NCI-H2171 (cell line): ENCODE measurements at regions not wholly inside any gene's neighbourhood (a gene's known extent, or its start where the extent isn't known, plus 50 kb on each side); places are given as distances from the start of the nearest gene placed in this dataset.
"Not testable (repeated sequence)": the region's sequence is repeated elsewhere in the genome, so short reads cannot be mapped to it uniquely, and the experiment has no call there.

Source experiments
- DNase-seq: peaks from one replicate; lab custom pipeline; 2025; lab: John Stamatoyannopoulos, UW

GRCh38 chr13:50417597-50417996 is 402.4 kb downstream of the KCNRG start:
- DNase-seq = no peak

DNA sequence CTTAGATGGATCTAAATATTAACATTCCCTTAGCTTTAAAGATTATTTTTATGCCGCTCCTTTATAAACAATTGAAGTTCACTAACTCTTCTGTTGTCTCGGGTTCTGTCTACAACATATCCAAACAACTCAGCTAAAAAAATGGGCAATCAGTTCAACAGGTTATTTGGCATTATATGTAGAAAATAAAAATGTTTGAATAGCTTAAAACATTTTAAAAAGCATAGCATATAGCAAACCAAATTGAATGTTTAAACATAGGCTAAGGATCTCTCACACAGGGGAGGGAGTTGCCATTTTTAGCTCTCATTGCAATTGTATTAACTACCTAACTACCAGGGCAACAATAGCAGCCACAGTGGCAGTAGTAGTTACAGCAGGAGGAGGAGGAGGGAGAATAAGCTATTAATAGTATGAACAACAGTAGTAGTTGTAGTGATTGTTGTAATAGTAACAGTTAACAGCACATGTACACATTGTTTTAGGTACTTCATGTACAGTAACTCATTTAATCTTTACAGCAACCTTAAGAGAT is 404.2 kb downstream of the KCNRG start:
- DNase-seq = no peak

DNA sequence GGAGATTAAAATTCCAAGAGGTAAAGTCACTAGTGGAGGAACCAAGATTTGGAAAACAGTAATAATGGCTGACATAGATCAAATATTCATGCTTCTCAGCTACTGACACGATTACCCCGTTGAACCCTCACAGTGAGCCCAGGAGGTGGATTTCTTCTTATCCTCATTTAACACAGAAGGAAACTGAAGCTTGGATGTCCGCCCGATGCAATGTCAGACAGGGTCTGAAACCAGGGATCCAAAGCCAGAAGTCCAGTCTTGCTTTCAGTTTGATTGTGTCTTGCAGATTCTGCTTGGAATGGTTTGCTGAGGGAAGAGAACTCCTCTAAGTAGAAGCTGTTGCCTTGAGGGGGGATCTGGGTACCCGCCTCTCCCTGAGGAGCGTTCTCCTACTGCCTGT is 404.7 kb downstream of the KCNRG start:
- DNase-seq = no peak

GRCh38 chr13:50420718-50421472 is 405.7 kb downstream of the KCNRG start:
- no peak for DNase-seq

- no peak for DNase-seq
Observed at GRCh38 chr13:50421473-50422130, 406.4 kb downstream of the KCNRG start.

- no peak for DNase-seq
Observed at GRCh38 chr13:50422181-50423148, 407.2 kb downstream of the KCNRG start.

GRCh38 chr13:50424993-50425392 is 409.7 kb downstream of the KCNRG start:
- DNase-seq = no peak

GRCh38 chr13:50425772-50426171 is 410.5 kb downstream of the KCNRG start:
- no peak for DNase-seq

DNA sequence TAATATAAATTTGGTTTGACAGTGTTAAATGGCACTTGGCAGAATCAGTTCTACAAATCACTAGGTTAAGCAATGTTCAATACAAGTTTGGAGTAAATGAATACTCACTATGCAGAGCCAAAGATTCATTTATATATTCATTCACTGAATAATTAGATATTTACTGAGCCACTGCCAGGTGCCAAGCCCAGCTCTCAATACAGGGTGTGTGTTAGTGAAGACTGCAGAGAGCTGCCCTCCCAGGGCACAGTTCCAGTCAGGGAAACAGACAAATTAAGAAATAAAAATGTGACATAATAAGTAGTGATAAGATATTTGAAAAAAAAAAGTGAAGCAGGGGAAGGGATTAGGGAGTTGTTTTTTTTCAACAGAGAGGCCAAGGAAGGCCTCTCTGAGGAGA is 411.7 kb downstream of the KCNRG start:
- DNase-seq = no peak

DNA sequence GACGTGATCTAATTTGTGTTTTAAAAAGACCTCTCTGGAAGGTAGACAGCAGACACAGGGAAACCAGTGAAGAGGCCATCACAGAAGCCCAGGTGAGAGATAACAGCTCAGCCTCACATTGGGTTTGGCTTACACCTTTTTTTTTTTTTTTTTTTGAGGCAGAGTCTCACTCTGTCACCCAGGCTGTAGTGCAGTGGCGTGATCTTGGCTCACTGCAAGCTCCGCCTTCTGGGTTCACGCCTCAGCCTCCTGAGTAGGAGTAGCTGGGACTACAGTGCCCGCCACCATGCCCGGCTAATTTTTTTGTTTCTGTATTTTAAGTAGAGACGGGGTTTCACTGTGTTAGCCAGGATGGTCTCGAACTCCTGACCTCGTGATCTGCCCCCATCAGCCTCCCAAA is 412.3 kb downstream of the KCNRG start:
- DNase-seq = not testable (repeated sequence)

GRCh38 chr13:50428183-50428877 is 413.1 kb downstream of the KCNRG start:
- peak; percentile 28 for DNase-seq

GRCh38 chr13:50435011-50435410 is 408.5 kb downstream of the DLEU7 start:
- no peak for DNase-seq

- no peak for DNase-seq
Observed at GRCh38 chr13:50437252-50437651, 406.2 kb downstream of the DLEU7 start.

GRCh38 chr13:50438351-50438750 is 405.1 kb downstream of the DLEU7 start:
- DNase-seq = no peak

DNA sequence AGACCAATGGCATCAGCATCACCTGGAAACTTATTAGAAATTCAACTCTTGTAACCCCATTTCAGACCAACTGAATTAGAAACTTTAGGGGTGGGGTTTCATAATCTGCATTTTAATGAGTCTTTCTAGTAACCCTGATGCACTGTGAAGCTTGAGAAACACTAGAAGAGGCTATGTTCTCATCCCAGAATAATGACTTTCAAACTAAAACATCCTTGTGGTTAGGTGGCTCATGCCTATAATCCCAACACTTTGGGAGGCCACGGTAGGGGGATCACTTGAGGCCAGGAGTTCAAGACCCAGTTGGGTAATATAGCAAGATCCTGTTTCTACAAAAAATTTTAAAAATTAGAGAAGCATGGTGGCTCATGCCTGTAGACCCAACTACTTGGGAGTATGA is 402.4 kb downstream of the DLEU7 start:
- no peak for DNase-seq

GRCh38 chr13:50444726-50445125 is 398.8 kb downstream of the DLEU7 start:
- no peak for DNase-seq

- DNase-seq = no peak
Observed at GRCh38 chr13:50446611-50447010, 396.9 kb downstream of the DLEU7 start.

- DNase-seq = peak; percentile 23
Observed at GRCh38 chr13:50448535-50448998, 394.9 kb downstream of the DLEU7 start.

DNA sequence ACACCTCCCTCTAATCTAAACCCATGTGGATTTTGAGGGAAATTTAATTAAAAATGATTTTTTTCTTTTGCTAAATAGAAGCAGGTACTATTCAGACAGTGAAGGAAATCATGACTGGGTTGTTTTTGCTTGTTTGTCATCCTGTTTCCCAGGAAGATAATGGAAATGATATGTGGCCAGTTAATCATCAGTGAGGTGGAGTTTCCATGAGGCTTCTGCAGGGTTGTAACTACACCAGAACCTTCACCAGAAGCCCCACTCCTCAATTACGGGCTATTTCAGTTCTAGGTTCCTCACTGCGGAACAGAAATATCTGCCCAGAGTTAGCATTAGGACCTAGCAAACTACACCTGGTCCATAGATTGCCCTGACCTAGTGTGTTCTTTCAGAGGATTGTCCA is 394.0 kb downstream of the DLEU7 start:
- no peak for DNase-seq

DNA sequence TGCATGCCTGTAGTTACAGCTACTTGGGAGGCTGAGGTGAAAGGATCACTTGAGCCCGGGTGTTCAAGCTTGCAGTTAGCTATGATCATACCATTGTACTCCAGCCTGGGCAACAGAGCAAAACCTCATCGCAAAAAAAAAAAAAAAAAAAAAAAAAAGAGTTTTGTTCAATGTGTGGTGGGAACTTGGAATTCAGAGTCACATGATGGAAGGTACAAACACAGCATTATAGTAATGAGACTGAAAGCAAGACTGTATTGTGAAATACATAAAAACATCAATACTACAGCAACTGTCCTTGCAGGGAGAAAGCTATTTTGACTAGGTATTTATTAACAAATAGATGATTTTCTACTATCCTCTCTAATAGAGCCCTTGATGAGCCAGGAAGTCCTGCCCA is 393.2 kb downstream of the DLEU7 start:
- DNase-seq = no peak

GRCh38 chr13:50451609-50452008 is 391.9 kb downstream of the DLEU7 start:
- DNase-seq = no peak

GRCh38 chr13:50452028-50452427 is 391.5 kb downstream of the DLEU7 start:
- no peak for DNase-seq
